ENCODE measurements at regions not wholly inside any gene's neighbourhood (a gene's known extent, or its start where the extent isn't known, plus 50 kb on each side); places are given as distances from the start of the nearest gene placed in this dataset.
A peak's percentile ranks its signal among the peaks of the same experiment; 100 is the strongest.

DNA sequence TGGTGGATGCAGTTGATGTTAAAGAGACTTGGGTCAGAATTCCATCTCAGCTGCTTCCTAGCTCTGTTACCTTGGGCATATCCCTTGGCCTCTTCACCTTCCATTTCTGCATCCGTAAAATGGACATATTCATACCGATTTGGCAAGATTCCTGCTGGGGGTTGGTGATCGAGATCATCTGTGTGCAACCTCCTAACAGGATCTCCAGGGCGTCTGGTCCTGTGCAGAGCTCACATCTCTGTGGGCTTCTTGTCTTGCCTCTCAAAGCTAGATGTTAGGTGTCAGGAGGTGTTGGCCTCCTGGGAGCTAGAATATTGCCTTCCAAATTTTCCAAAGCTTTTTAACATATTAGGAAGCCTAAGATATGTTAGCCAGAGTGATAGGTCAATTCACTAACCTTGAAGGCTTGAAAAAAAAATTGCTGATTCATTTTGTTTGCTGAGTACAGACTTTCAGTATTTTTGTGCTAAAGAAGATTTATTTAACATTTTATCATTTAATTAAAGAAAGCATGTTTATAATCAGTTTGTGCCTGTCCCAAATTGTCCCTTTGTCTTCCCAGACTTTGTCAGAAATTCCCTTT lies 69.7 kb upstream of the ZNF516 start:
- intact Hi-C loops (cut with DNase I): loop anchor here in 1 of 4 donors (5.0 kb wide), 1 partner anchor 37 kb away; no protein-coding TSS in a partner anchor

GRCh38 chr18:76564117-76564516 lies 69.1 kb upstream of the ZNF516 start:
- no peak for DNase-seq
- no peak overlapping the region for H3K4me3 ChIP-seq
- no peaks in the 10 kb centered on the region for H3K36me3 ChIP-seq
- H3K9me3 ChIP-seq: no peaks in the 10 kb centered on the region
- H3K27me3 ChIP-seq: no peaks in the 10 kb centered on the region
- intact Hi-C loops (cut with DNase I): no loop called here
- H3K4me1 ChIP-seq (ENCODE audit: insufficient read depth): peaks cover 5% of the 10 kb centered on the region
- WGBS, 3 donors: 84 to 93% (median 87%) methylated on average over 8 of the region's 8 CpGs
- peak overlapping the region in 1 of 2 donors; percentile 63 for H3K27ac ChIP-seq
- no peak for TF ChIP-seq EP300 (IDR thresholded peaks at IDR 0.05)
- TF ChIP-seq CTCF (IDR thresholded peaks at IDR 0.05): no peak
- TF ChIP-seq POLR2A (IDR thresholded peaks at IDR 0.05): no peak

More for the DNA sequence above, 69.7 kb upstream of the ZNF516 start:
- no peak for DNase-seq
- WGBS, 3 donors: 12 to 25% (median 17%) methylated on average over 4 of the region's 4 CpGs
- Histone ChIP-seq H3K4me1 (ENCODE audit: insufficient read depth) (peaks cover 5% of the 10 kb centered on the region), H3K9me3 (no peaks in the 10 kb centered on the region), H3K36me3 (no peaks in the 10 kb centered on the region), H3K4me3 (peak overlapping the region; percentile 44), H3K27me3 (no peaks in the 10 kb centered on the region), H3K27ac (peak overlapping the region in 1 of 2 donors; percentile 63)
- TF ChIP-seq EP300 (IDR thresholded peaks at IDR 0.05) (no peak), POLR2A (IDR thresholded peaks at IDR 0.05) (no peak), CTCF (IDR thresholded peaks at IDR 0.05) (no peak)

DNA sequence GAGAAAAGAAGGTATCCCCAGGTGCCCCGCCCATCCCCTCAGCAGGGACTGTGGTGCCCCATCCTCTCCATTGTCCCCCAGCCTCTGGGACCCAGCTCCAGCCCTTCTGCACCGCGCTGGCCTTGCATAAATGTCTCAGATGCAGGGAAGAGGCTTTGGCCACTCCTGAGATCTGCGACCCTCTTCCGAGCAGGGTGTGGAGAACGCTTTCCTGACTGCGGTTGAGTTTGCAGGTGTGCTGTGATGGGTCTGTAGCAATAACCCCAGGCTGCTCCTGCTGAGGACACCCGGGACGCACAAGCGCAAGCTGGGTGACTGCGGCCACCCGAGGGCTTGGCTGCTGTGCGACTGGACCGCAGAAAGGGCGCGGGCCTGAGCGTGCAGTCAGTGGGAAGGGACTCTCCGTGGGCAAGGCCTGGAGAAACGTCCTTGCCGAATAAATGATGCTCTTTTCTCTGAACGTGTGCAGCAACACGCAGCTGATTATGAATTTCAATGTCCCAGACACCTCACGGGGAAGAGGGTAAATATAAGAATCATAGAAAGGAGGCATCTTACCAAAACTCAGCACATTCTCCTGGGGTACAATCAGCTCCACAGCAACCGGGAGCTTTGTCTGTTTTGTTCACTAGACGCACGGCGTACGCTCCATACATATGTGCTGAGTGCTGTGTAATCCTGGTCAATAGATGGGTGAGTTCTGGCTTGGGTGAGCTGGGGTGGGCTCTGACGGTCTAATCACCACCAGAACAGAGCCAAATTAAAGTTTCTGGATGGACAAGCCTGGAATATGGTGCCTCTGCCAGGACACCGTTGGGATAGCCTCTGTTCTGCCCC lies 67.5 kb upstream of the ZNF516 start:
- Histone ChIP-seq H3K27me3 (no peaks in the 10 kb centered on the region), H3K4me1 (ENCODE audit: insufficient read depth) (peaks cover 5% of the 10 kb centered on the region), H3K27ac (no peak overlapping the region), H3K36me3 (no peaks in the 10 kb centered on the region), H3K9me3 (no peaks in the 10 kb centered on the region), H3K4me3 (no peak overlapping the region)
- DNase-seq: no peak
- intact Hi-C loops (cut with DNase I): no loop called here
- TF ChIP-seq POLR2A (IDR thresholded peaks at IDR 0.05) (no peak), CTCF (IDR thresholded peaks at IDR 0.05) (no peak), EP300 (IDR thresholded peaks at IDR 0.05) (no peak)
- WGBS, 3 donors: 93 to 95% (median 94%) methylated on average over 30 of the region's 30 CpGs

GRCh38 chr18:76558881-76559667 lies 64.0 kb upstream of the ZNF516 start:
- H3K27me3 ChIP-seq: no peaks in the 10 kb centered on the region
- H3K27ac ChIP-seq: no peak overlapping the region
- H3K4me3 ChIP-seq: no peak overlapping the region
- no peaks in the 10 kb centered on the region for H3K4me1 ChIP-seq (ENCODE audit: insufficient read depth)
- TF ChIP-seq EP300 (IDR thresholded peaks at IDR 0.05) (no peak), CTCF (IDR thresholded peaks at IDR 0.05) (no peak), POLR2A (IDR thresholded peaks at IDR 0.05) (no peak)
- intact Hi-C loops (cut with DNase I): no loop called here
- no peaks in the 10 kb centered on the region for H3K36me3 ChIP-seq
- no peak for DNase-seq
- WGBS, 3 donors: 52 to 76% (median 59%) methylated on average over 18 of the region's 18 CpGs
- no peaks in the 10 kb centered on the region for H3K9me3 ChIP-seq
